IMR-90 (cell line): ENCODE measurements at regions not wholly inside any gene's neighbourhood (a gene's known extent, or its start where the extent isn't known, plus 50 kb on each side); places are given as distances from the start of the nearest gene placed in this dataset.

Source experiments
- ATAC-seq: fragments of 200-7000 bp; cut with Tn5 transposase; 2 replicates; pipeline ENCODE4 v1.9.1; 2020; ENCODE audit warnings: low read depth, mild to moderate bottlenecking, moderate library complexity
- BruUV-seq: library from RNA; stranded (reverse); fragments of 400-500 nt; replicated peaks from 2 replicates; lab custom pipeline; 2021; lab: Mats Ljungman, UMichigan
- CTCF ChIA-PET: fragments of 300-600 bp; formaldehyde crosslinking; extraction: SDS; loops from one replicate; lab custom pipeline; 2021; ENCODE audit warnings: antibody characterized with exemption; lab: Yijun Ruan, JAX
- POLR2A ChIA-PET: fragments of 300-600 bp; sonication (Branson Sonifier 250); formaldehyde crosslinking; loops from one replicate; lab custom pipeline; 2022; ENCODE audit warnings: antibody characterized with exemption; ENCODE audit not compliant: unreplicated experiment; lab: Charles Lee
- DNase-seq: peaks from one replicate; pipeline ENCODE4 v3.0.0; 2013
- H2AFZ ChIP-seq: replicated peaks from 2 replicates; pipeline ENCODE3; 2013; ENCODE audit warnings: low read length, mild to moderate bottlenecking; ENCODE audit not compliant: poor library complexity
- H2AK5ac ChIP-seq: 2 replicates; pipeline ENCODE4 v1.6.1; 2013; ENCODE audit warnings: low read depth, low read length, inconsistent platforms
- H2AK9ac ChIP-seq: replicated peaks from 2 replicates; pipeline ENCODE3; 2013; ENCODE audit warnings: mild to moderate bottlenecking, low read depth, low read length, moderate library complexity; ENCODE audit not compliant: poor library complexity
- H2BK120ac ChIP-seq: 2 replicates; pipeline ENCODE4 v1.6.1; 2013; ENCODE audit warnings: low read depth, low read length, inconsistent platforms
- H2BK15ac ChIP-seq: 3 replicates; pipeline ENCODE4 v1.6.1; 2013; ENCODE audit warnings: low read depth, low read length, inconsistent platforms
- H2BK20ac ChIP-seq: 2 replicates; pipeline ENCODE4 v1.6.1; 2013; ENCODE audit warnings: low read depth, mild to moderate bottlenecking, inconsistent platforms, low read length, moderate library complexity
- H2BK5ac ChIP-seq: 2 replicates; pipeline ENCODE4 v1.6.1; 2013; ENCODE audit warnings: mild to moderate bottlenecking, low read depth, low read length, inconsistent platforms; ENCODE audit not compliant: poor library complexity, severe bottlenecking
- H3K14ac ChIP-seq: replicated peaks from 2 replicates; pipeline ENCODE4 v1.6.1; 2013; ENCODE audit warnings: low read depth, low read length, inconsistent platforms
- H3K18ac ChIP-seq: 2 replicates; pipeline ENCODE4 v1.6.1; 2013; ENCODE audit warnings: low read depth, low read length, control low read depth
- H3K23ac ChIP-seq: 2 replicates; pipeline ENCODE4 v1.6.1; 2013; ENCODE audit warnings: low read depth, low read length, inconsistent platforms
- H3K27ac ChIP-seq: 2 replicates; pipeline ENCODE4 v1.5.1; 2013; ENCODE audit warnings: mild to moderate bottlenecking, control low read depth, low read length; ENCODE audit not compliant: insufficient read depth
- H3K27me3 ChIP-seq: 2 replicates; pipeline ENCODE4 v1.6.1; 2013; ENCODE audit warnings: low read length; ENCODE audit not compliant: control insufficient read depth, insufficient read depth
- H3K36me3 ChIP-seq: 2 replicates; pipeline ENCODE4 v1.6.1; 2013; ENCODE audit warnings: low read length, mixed read lengths; ENCODE audit not compliant: control insufficient read depth, insufficient read depth
- H3K4ac ChIP-seq: 2 replicates; pipeline ENCODE4 v1.6.1; 2013; ENCODE audit warnings: low read depth, low read length, inconsistent platforms
- H3K4me1 ChIP-seq: 2 replicates; pipeline ENCODE4 v1.6.1; 2013; ENCODE audit warnings: low read length, mixed read lengths; ENCODE audit not compliant: control insufficient read depth, insufficient read depth
- H3K4me2 ChIP-seq: 2 replicates; pipeline ENCODE4 v1.6.1; 2013; ENCODE audit warnings: low read depth, mild to moderate bottlenecking, control low read depth, low read length, moderate library complexity
- H3K4me3 ChIP-seq: 2 replicates; pipeline ENCODE4 v1.5.1; 2013; ENCODE audit warnings: low read depth, mild to moderate bottlenecking, control low read depth, low read length, moderate library complexity; ENCODE audit not compliant: insufficient read depth
- H3K56ac ChIP-seq: 2 replicates; pipeline ENCODE4 v1.6.1; 2013; ENCODE audit warnings: low read length, inconsistent platforms; ENCODE audit not compliant: insufficient read depth; ENCODE audit errors: extremely low read depth
- H3K79me1 ChIP-seq, 2 experiments: 2 replicates each; pipeline ENCODE4 v1.6.1; 2013; ENCODE audit warnings: low read length in 2 of 2, inconsistent platforms in 1 of 2, low read depth in 1 of 2
- H3K9ac ChIP-seq: 2 replicates; pipeline ENCODE4 v1.6.1; 2013; ENCODE audit warnings: low read depth, low read length, control low read depth
- H3K9me1 ChIP-seq: 2 replicates; pipeline ENCODE4 v1.6.1; 2013; ENCODE audit warnings: low read length, inconsistent platforms; ENCODE audit not compliant: insufficient read depth
- H3K9me3 ChIP-seq: 2 replicates; pipeline ENCODE4 v1.6.1; 2013; ENCODE audit warnings: low read length; ENCODE audit not compliant: control insufficient read depth, insufficient read depth
- H4K20me1 ChIP-seq: 2 replicates; pipeline ENCODE4 v1.6.1; 2013; ENCODE audit warnings: low read length, inconsistent platforms; ENCODE audit not compliant: insufficient read depth
- H4K5ac ChIP-seq: 2 replicates; pipeline ENCODE4 v1.6.1; 2013; ENCODE audit warnings: mild to moderate bottlenecking, low read depth, low read length, control low read depth
- H4K8ac ChIP-seq, 2 experiments: 2 replicates each; pipeline ENCODE4 v1.6.1; 2013; ENCODE audit warnings: low read depth in 2 of 2, low read length in 2 of 2, control low read depth in 1 of 2, inconsistent platforms in 1 of 2
- H4K91ac ChIP-seq: 2 replicates; pipeline ENCODE4 v1.6.1; 2013; ENCODE audit warnings: low read depth, low read length, inconsistent platforms; ENCODE audit not compliant: insufficient read depth
- BHLHE40 ChIP-seq: fragments of 150-350 bp; IDR thresholded peaks from 2 replicates; pipeline ENCODE4 v1.6.1; 2016; ENCODE audit warnings: mild to moderate bottlenecking, low read depth, low read length
- CEBPB ChIP-seq: IDR thresholded peaks from 2 replicates; pipeline ENCODE4 v1.6.1; 2012; ENCODE audit warnings: low read depth, low read length, improper control_type of control experiment
- CHD1 ChIP-seq: IDR thresholded peaks from 2 replicates; pipeline ENCODE4 v1.6.1; 2012; ENCODE audit warnings: low read depth, low read length, improper control_type of control experiment
- ELK1 ChIP-seq: fragments of 150-350 bp; IDR thresholded peaks from 2 replicates; pipeline ENCODE4 v1.6.1; 2016; ENCODE audit warnings: low read depth, mild to moderate bottlenecking, low read length, moderate library complexity, borderline replicate concordance
- FOS ChIP-seq: fragments of 150-350 bp; IDR thresholded peaks from 2 replicates; pipeline ENCODE4 v1.6.1; 2016; ENCODE audit warnings: low read depth, low read length
- MAFK ChIP-seq: IDR thresholded peaks from 2 replicates; pipeline ENCODE4 v1.6.1; 2012; ENCODE audit warnings: low read depth, low read length, improper control_type of control experiment
- MAZ ChIP-seq: IDR thresholded peaks from 2 replicates; pipeline ENCODE4 v1.6.1; 2012; ENCODE audit warnings: low read depth, mild to moderate bottlenecking, low read length, improper control_type of control experiment, moderate library complexity, borderline replicate concordance
- MXI1 ChIP-seq: IDR thresholded peaks from 2 replicates; pipeline ENCODE4 v1.6.1; 2012; ENCODE audit warnings: low read depth, mild to moderate bottlenecking, low read length, moderate library complexity, borderline replicate concordance
- NFE2L2 ChIP-seq: fragments of 150-350 bp; IDR thresholded peaks from 2 replicates; pipeline ENCODE4 v1.6.1; 2016; ENCODE audit warnings: low read depth, mild to moderate bottlenecking, low read length
- RCOR1 ChIP-seq: IDR thresholded peaks from 2 replicates; pipeline ENCODE4 v1.6.1; 2012; ENCODE audit warnings: mild to moderate bottlenecking, low read length, improper control_type of control experiment; ENCODE audit not compliant: insufficient replicate concordance
- RFX5 ChIP-seq: IDR thresholded peaks from 2 replicates; pipeline ENCODE4 v1.8.0; 2012; ENCODE audit warnings: low read depth, mild to moderate bottlenecking, low read length, moderate library complexity
- SMC3 ChIP-seq: fragments of 150-350 bp; IDR thresholded peaks from 2 replicates; pipeline ENCODE4 v1.6.1; 2016; ENCODE audit warnings: low read depth, mild to moderate bottlenecking, antibody characterized with exemption, low read length, moderate library complexity
- USF2 ChIP-seq: fragments of 150-350 bp; IDR thresholded peaks from 2 replicates; pipeline ENCODE4 v1.6.1; 2017; ENCODE audit warnings: mild to moderate bottlenecking, antibody characterized with exemption, low read length, low read depth
- WGBS, 2 experiments: methylation state at CpG; one replicate each; pipeline versions ENCODE4 v1.1.5 to v1.1.7; 2013; ENCODE audit warnings: missing lambda C conversion rate in 2 of 2; ENCODE audit not compliant: insufficient read length in 1 of 2; ENCODE audit errors: extremely low coverage in 2 of 2; 5-methylcytosine and 5-hydroxymethylcytosine counted together
- dilution Hi-C: fragments of 300-500 bp; cut with HindIII; formaldehyde crosslinking; loops from one replicate; pipeline ENCODE4 v1.14.3; 2018; ENCODE audit warnings: low sequenced_read_pairs; ENCODE audit not compliant: unreplicated experiment
- in situ Hi-C: fragments of 300-500 bp; cut with MboI; formaldehyde crosslinking; loops from 3 replicates; pipeline ENCODE4 v1.14.3; 2019; ENCODE audit warnings: low sequenced_read_pairs, inconsistent platforms, mixed read lengths
- intact Hi-C: fragments of 100-400 bp; cut with micrococcal nuclease; formaldehyde crosslinking; loops from 2 replicates; pipeline ENCODE4 v1.10.0; 2022
- TF ChIP-seq, protein P1 (sequence below): conservative IDR thresholded peaks from 2 replicates; pipeline ENCODE4 v1.5.1; 2012; ENCODE audit warnings: mild to moderate bottlenecking, low read depth, low read length, improper control_type of control experiment

- ATAC-seq (no peak), DNase-seq (no peak)
- Histone ChIP-seq H3K4me1 (no peaks in the 10 kb centered on the region), H3K56ac (no peak overlapping the region), H3K4me2 (no peak overlapping the region), H2BK120ac (no peak overlapping the region), H3K9ac (no peak overlapping the region), H3K18ac (no peak overlapping the region), H4K5ac (no peak overlapping the region), H3K36me3 (no peaks in the 10 kb centered on the region), H3K27ac (no peak overlapping the region), H3K27me3 (no peaks in the 10 kb centered on the region), H2AFZ (no peak overlapping the region), H3K79me1 (no peaks in the 10 kb centered on the region), H2AK5ac (no peak overlapping the region), H2BK15ac (no peak overlapping the region), H3K9me3 (peaks cover 3% of the 10 kb centered on the region; the same call in 1 of the 2 replicates), H2AK9ac (no peak overlapping the region), H2BK5ac (no peak overlapping the region), H2BK20ac (no peak overlapping the region), H3K14ac (no peak overlapping the region), H3K23ac (no peak overlapping the region), H4K20me1 (no peaks in the 10 kb centered on the region), H4K91ac (no peak overlapping the region), H3K9me1 (no peaks in the 10 kb centered on the region), H3K4me3 (no peak overlapping the region), H3K4ac (no peak overlapping the region), H4K8ac (no peak overlapping the region)
- ChIA-PET POLR2A (no interaction called here), CTCF (no interaction called here)
- WGBS, 2 experiments = no CpG with 5 or more reads among the region's 2 CpGs
- dilution Hi-C loops = no loop called here
- in situ Hi-C loops = no loop called here
- no TSS peak for BruUV-seq
- intact Hi-C loops = no loop called here
- no peak for TF ChIP-seq CEBPB
- no peak for TF ChIP-seq ELK1
- TF ChIP-seq MXI1 = no peak
- TF ChIP-seq USF2 = no peak
- TF ChIP-seq FOS = no peak
- no peak for TF ChIP-seq MAZ
- no peak for TF ChIP-seq MAFK
- TF ChIP-seq NFE2L2 = no peak
- TF ChIP-seq SMC3 = no peak
- TF ChIP-seq CHD1 = no peak
- TF ChIP-seq, protein P1, sequence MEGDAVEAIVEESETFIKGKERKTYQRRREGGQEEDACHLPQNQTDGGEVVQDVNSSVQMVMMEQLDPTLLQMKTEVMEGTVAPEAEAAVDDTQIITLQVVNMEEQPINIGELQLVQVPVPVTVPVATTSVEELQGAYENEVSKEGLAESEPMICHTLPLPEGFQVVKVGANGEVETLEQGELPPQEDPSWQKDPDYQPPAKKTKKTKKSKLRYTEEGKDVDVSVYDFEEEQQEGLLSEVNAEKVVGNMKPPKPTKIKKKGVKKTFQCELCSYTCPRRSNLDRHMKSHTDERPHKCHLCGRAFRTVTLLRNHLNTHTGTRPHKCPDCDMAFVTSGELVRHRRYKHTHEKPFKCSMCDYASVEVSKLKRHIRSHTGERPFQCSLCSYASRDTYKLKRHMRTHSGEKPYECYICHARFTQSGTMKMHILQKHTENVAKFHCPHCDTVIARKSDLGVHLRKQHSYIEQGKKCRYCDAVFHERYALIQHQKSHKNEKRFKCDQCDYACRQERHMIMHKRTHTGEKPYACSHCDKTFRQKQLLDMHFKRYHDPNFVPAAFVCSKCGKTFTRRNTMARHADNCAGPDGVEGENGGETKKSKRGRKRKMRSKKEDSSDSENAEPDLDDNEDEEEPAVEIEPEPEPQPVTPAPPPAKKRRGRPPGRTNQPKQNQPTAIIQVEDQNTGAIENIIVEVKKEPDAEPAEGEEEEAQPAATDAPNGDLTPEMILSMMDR = no peak
- TF ChIP-seq RFX5 = no peak
- TF ChIP-seq BHLHE40 = no peak
- TF ChIP-seq RCOR1 = no peak
Measured at GRCh38 chr4:132710971-132711370, 438.1 kb upstream of the PCDH10 start.
